ENCODE measurements at regions not wholly inside any gene's neighbourhood (a gene's known extent, or its start where the extent isn't known, plus 50 kb on each side); places are given as distances from the start of the nearest gene placed in this dataset.

DNA sequence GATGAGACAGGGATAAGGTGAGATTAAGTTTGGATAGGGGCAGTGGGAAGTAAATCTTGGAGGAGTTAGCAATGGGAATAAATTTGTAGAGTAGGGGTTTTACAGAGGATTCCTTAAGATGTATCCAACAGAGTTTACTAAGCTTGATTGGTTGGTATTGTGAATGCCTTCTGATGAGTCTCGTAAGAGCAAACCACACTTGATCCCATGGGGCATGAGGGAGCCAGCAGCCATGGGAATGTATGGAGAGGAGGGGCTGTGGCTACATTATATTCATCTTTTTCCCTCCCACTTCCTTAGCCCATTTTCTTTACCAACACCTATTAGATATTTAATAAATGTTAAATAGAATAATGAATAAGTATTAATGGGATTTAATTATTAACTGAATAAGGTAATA lies 126.6 kb upstream of the NDST3 start:
- TF ChIP-seq POLR2A (IDR thresholded peaks at IDR 0.05; ENCODE audit: low read depth, low read length) (no peak), POLR2AphosphoS5 (IDR thresholded peaks at IDR 0.05; ENCODE audit: low read depth, low read length) (no peak), TAF1 (IDR thresholded peaks at IDR 0.05; ENCODE audit: borderline replicate concordance, low read depth, low read length) (no peak)
